HG02610 (cell line): ENCODE measurements at regions not wholly inside any gene's neighbourhood (a gene's known extent, or its start where the extent isn't known, plus 50 kb on each side); places are given as distances from the start of the nearest gene placed in this dataset.
"Not testable (repeated sequence)": the region's sequence is repeated elsewhere in the genome, so short reads cannot be mapped to it uniquely, and the experiment has no call there.

Experiments used
- ATAC-seq: cut with Tn5 transposase; IDR thresholded peaks from one replicate; pipeline ENCODE4 v1.9.1; 2021; ENCODE audit warnings: mild to moderate bottlenecking, moderate library complexity; ENCODE audit not compliant: unreplicated experiment

DNA sequence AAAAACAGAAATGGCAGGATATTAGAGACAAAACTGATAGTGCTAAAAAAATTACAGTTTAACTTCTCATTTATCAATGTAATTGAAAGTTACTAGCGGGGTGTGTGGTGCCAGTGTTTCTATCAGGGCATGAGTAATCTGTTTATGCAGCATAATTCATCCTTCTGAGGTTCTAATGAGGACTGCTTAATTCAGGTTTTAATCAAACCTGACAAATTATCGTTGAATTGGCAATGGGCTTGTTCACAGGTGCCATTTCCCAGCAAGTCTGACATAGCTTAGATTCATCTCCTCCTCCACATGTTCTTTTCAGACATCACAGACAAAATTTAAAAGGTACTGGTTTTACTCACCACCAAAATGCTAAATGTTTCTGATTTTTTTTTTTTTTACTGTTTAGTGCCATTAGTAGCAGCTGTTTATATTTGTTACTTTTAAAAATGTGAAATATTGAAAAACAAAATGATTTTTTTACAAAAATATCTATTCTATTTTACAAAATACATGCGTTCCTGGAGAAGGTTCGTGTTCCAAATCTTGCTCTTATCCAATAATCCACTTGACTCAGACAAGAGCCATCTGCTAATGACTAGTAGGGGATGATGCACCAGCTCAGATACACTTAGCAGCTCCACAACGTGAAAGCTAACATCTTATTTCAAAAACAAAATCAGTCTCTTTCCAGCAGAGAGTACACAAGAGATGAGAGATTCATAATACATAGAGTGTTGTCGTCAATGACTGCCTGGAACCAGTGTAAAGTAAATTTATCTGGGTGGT lies 447.7 kb upstream of the DPPA4 start:
- no peak for ATAC-seq

DNA sequence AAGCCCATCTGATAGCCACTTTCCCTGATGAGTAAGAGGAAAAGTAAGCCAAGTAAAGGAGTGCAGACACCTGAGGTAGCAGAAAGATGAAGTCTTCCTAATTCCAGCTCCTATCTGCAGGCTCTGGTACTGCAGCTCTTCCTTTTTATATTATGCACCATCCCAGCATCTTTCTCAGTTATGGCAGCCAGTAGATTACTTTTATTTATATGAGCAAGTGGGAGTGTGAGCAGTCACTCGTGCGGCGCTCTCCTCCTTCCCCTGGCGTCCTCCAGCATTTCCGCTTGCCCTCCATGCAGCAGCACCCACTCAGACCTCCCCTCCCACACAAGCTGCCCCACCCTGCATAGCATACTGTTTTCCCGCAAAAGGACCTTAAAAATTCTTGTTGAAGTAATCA lies 465.9 kb upstream of the DPPA4 start:
- no peak for ATAC-seq

DNA sequence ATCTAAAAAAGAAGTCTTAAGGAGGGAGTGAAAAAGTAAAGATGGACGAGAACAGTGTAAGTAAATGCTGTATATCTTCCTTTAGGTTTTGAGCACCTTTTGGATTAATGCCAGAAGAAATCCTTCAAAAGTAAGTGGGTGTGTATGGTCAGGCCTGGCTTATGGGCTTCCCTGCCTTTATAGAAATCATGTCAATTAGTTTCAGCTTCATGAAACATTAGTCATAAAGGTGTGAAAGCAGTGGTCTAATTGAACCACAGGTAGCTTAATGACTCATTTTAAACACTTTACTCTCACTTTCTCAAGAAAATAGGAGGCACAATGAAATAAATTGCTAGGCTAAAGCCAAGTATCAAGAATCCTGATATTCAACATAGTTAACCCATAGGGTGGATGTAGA lies 467.4 kb upstream of the DPPA4 start:
- peak; percentile 73 for ATAC-seq

DNA sequence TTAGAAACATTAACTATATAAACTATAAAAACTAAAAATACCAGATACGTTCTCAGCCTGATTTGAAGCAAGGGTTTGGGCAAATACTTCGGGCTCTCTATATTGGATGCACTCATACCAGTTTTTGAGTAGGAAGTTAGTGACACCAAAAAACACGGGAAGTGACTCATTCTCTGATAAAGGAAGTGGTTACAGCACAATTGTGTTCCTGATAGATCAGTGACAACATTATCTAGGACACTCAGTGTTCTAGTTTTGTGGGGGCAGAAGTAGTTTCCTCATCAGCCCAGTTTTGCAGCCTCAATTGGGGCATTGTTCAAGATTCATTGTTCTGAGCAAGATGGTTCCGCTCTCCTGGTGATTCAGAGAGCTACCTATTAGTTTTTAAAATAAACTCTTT lies 469.6 kb upstream of the DPPA4 start:
- peak; percentile 60 for ATAC-seq

DNA sequence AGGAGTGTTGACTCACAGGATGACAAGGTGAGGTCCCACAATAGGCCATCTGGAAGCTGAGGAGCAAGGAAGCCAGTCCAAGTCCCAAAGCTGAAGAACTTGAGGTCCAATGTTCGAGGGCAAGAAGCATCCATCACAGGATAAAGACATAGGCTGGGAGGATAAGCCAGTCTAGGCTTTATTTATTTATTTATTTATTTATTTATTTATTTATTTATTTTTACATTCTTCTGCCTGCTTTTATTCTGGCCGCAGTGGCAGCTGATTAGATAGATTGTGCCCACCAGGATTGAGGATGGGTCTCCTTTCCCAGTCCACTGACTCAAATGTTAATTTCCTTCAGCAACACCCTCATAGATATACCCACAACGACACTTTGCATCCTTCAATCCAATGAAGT lies 472.2 kb upstream of the DPPA4 start:
- no peak for ATAC-seq

DNA sequence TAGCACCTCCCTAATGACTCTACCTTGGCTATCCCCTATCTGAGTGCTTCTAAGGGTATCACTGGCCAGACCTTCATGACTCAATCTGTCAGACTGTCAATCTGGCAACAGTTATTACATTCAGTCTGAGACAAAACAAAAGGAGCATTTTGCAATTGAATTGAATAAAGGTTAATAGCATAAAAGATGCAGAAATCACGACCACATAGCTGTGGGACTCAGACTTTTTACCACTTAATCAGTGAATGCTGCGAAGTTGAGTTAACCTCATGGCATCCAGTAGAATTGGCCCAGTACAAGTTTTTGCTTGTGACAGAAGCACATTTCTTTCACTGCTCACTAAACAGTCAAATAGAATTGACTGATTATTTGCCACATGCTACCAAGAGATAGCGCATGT lies 480.7 kb upstream of the DPPA4 start:
- no peak for ATAC-seq

DNA sequence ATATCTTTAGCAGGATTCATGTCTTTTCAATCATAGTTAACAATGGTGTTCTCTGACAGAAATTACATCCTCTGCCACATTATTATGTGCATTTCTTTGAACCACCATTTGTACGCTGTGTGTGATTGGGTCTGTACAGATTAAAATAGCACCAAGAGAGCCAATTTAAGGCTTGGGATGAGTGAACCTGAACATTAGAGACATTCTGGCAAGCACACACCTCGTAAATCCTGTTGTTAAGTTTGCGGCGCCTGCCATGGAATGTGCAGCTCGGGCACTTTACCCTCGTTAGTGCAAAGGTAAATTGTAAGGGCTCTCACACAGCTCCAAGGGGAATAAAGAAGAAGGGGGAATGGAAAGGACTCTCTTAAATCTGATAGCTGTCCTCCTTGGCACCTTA lies 482.4 kb upstream of the DPPA4 start:
- ATAC-seq: no peak

DNA sequence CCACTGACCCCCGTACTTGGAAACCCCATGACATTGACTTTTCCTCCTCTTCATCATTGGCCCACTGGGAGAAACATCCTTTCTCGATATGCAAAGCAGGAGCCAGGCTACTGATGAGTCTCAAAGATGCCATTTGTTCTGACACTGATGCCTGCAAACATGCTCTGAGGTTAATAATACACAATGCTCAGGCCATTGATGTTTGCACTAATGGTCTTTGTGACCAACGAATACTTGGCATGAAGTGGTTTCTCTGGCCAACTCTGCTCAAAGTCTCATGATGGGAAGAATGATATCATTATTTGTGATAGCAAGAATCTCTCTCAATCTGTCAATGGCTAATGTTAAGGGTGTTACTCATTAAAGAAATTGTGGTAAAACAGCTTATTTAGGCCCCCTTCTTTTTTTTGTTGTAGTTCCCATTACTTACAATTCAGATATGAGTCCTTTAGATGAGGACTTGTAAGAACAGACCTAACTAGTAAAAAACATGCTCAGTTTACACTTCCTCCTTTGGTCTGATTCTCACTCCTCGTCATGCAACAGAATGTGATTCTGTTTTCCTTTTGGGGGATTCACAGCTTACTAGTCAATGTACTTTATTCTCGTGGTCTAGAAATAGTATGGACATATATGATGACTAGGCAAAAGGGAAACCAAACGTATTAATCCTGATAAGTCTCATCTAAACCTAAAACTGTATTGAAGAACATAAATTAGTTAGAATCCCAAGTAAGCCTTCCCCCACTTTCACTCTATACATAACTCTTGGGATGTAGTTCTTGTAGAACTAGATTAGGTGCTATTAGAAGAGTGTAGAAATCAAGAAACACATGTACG lies 488.8 kb upstream of the DPPA4 start:
- no peak for ATAC-seq

DNA sequence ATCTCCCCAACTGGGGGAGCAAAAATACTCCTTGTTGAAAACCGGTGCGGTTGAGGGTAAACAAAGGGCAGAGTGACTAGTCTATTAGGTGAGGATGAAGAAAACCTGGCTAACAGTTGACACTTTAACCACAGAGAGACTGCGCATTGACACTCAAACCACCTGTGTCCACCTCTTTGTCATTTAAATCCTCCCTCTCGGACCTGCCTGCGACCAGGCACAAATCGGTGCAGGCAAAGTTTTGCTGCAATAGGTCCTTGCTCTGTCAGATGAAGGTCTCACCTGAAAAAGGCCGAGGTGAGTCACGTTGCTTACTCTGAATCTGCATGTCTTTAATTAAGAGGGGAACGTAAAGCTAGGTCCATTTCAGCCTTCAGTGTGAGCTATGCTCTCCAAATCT lies 494.1 kb upstream of the DPPA4 start:
- ATAC-seq: no peak

DNA sequence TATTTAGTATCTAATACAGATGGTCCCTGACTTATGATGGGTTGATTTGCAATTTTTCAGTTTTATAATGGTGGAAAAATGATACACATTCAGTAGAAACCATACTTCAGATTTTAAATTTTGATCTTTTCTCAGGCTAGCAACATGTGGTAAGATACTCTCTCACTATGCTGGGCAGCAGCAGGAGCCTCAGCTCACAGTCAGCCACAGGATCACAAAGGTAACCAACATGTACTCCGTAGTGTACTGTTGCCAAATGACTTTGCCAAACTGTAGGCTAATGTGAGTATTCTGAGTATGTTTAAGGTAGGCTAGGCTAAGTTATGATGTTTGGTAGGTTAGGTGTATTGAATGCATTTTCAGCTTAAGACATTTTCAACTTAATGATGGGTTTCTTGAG lies 498.6 kb upstream of the DPPA4 start:
- no peak for ATAC-seq

DNA sequence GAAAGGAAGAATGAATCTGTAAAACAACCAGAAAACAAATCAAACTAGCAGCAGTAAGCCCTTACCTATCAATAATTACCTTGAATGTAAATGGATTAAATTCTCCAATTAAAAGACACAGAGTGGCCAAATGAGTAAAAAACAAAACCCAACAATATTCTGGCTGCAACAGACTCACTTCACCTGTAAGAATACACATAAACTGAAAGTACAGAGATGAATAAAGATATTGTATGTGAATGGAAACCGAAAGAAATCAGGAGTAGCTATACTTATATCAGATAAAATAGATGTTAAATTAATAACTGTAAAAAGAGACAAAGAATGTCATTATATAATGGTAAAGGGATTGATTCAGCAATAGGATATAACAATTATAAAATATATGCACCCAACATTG lies 514.5 kb upstream of the DPPA4 start:
- no peak for ATAC-seq

DNA sequence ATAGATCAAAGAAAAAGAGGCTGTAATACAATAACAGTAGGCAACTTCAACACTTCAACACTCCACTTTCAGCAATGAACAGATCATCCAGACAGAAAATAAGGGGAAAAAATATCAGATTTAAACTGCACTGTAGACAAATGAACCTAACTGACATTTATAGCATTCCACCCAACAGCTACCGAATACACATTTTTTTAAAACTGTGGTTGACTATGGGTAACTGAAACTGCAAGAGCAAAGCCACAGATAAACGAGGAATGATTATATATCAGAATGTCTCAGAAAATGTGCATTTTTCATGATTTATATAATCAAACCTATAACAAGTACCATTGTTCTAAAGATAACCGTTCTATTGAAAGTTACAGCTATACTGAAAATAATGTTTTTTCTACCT lies 514.9 kb upstream of the DPPA4 start:
- ATAC-seq: no peak

DNA sequence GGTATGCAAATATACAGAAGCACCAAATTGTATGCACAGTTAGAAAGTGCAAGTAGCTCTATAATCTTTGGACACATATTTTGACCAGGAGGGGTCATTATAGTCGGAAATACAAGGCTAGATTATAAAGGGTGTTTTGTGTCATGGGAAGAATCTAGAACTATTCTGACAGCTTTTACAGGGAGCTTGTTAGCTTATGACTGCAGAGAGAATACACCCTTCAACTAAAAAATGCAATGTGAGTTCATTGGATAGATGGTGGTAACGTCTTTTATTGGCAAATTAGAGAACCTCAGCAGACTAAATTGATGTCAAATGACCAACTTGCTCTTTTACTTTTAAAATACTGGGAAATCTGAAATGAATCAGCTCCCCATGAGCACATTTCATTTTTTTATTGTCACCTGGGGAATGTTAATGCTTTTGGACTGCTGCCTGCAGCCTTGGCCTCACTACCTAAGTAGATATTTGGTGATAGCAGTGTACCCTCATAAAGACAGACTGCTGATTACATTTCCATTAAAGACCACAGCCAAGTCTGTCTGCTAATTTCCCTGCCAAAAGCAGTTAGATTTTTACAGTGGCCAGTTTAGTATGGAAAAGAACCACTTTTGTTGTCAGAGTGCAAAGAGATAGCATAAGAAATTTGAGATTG lies 515.9 kb upstream of the DPPA4 start:
- ATAC-seq: no peak

DNA sequence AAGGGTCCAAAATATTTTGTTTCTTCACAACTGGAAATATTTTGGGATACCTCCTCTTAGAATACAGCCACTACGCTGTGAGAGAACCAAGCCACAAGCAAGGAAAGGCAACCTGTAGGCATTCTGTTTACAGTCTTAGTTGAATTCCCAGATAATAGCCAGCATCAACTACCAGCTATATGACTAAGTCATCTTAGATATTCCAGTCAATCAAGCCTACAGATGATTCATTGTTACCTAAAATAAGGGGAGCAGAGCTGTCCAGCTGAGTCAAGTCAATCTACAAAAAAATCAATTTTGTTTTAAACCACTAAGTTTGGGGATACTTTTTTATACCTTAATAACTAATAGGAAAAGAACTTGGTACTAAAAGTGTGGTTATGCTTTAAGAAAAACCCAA lies 526.4 kb upstream of the DPPA4 start:
- ATAC-seq: no peak

DNA sequence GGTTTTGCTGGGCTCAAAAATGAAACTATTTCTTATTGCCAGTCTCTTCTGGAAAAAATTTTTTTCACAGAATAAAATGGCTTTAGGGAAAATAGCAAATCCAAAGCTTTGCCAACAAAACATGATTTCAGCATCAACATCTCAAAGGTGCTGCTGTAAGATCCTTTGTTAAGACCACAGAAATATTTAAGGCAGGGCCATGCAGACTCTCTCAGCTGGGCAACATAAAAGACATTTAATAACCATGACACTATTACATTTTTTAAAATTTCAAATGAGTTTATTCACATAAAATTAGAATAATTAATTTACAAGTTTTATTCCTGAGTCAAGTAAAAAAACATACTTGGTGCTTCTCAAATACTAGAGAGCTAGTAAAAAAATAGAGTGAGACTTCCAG lies 527.1 kb upstream of the DPPA4 start:
- ATAC-seq: no peak

DNA sequence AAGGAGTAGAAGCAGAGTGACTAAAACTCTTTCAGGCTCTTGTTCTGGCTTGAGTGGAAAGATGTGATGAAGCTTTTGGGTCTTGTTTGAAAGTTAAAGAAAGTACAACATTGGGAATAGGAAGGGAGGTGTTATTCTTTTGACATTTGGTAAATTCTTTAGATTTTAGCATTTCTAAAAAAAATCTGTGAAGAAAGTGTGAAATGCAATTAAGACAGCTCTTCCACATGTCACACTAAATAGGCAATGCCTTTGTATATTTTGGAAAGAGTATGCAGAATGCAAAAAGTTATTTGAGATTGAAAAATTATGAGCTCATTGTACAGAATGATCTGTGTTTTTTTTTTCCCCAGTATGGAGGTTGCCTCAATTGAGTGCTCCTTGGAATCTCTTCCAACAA lies 532.2 kb upstream of the DPPA4 start:
- no peak for ATAC-seq

DNA sequence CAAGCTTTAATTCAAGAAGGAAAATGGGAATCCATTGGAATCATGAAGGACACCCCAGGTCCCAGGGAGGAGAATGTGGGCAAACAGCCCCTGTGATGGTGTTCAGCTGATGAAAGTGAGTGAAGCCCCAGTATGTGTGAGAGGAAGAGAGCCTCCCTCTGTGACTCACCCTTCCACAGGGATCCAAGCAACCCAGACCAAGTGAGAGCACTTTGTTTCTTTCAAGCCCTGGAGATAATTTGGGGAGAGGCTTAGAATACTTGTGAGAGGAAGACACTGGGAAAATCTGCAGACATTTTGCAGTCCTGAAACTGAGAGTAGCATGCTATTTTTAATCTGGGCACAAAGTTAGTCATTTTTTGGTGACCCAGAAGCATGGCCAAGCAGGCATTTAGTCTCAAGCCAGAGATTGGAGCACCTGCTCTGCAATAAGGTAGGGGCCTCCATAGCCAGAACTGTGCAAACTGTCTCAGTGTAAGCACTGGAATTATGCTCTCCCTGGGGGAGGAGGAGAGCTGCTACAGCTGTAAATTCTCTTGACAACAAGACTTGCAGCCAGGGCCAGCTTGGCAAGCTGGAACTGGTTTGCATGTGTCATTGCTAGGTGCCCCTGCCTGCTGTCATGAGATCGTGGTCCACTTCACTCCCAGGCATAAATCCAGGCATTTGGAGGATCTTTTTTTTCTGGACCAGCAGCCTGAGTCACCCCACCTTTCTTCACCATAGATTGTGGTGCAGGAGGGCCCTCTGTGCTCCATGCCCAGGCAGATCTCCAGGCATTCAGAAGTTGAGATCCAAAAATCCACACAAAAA lies 537.8 kb upstream of the DPPA4 start:
- no peak for ATAC-seq

DNA sequence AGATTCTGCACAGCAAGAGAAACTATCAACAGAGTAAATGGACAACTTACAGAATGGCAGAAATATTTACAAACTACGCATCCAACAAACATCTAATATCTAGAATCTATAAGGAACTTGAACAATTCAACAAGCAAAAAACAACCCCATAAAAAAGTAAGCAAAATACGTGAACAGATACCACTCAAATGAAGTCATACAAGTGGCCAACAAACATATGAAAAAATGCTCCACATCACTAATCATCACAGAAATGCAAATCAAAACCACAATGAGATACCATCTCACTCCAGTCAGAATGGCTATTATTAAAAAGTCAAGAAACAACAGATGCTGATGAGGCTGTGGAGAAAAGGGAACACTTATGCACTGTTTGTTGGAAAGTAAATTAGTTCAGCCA lies 540.3 kb upstream of the DPPA4 start:
- ATAC-seq: not testable (repeated sequence)

DNA sequence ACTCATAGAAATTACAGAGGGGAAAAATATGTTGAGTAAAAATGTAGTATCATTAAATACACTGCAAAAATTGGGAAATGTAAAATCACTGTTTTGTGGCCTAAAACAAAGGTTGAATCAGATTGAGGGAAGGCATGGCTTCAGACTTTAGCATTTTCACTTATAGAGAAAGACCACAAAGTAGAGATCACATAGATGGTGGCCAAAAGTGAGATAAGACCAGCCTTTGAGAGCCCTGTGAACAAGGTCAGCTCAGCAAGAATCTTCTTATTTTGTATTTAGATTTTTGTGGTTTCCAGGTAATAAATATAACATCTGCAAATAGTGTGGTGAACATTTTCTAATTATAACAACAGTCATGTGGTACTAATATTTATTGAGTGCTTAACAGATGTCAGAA lies 544.8 kb upstream of the DPPA4 start:
- no peak for ATAC-seq

DNA sequence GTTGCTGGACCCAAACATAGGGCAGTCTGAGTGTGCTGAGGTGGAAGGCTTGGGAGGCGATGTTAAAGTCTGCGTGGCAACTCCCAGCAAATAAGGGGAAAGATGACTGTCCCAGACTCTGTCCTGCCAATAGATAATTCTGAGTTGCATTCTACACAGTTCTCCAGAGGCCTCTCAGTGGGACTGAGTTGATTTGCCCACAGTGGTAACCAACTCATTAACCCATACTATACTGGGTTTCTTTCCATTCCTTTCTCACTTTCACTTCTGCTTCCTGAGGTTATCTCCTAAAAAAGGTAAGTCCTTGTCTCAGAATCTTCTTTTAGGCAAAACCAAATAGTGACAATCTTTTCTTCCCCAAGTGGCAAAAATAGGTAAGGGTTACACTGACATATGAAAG lies 549.9 kb upstream of the DPPA4 start:
- no peak for ATAC-seq

DNA sequence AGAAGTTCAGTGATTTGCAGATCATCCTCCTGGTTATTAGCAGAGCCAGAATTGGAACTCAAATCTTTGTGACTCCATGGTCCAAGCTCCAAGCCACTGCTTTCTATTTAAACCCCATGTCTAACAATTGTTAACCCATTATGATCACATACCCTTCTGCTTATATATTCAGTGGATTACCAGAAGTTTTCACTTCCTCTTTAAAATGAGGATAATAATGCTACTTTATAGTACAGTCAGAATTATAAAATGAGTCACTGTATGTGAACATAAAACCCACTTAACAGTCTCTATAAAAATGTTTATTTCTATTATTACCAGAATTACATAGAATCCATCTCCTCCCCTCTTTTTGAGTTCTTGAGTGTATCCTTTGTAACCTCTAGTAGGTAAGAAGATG lies 550.7 kb upstream of the DPPA4 start:
- no peak for ATAC-seq
